ENCODE measurements at regions not wholly inside any gene's neighbourhood (a gene's known extent, or its start where the extent isn't known, plus 50 kb on each side); places are given as distances from the start of the nearest gene placed in this dataset.

GRCh38 chr18:30072609-30073385, 969.7 kb downstream of the DSC3 start:
- TF ChIP-seq CTCF (IDR thresholded peaks at IDR 0.05): no peak
- TF ChIP-seq ZFX (IDR thresholded peaks at IDR 0.05; ENCODE audit: borderline replicate concordance): no peak
- no peak overlapping the region for H3K27ac ChIP-seq

- no peak overlapping the region for H3K27ac ChIP-seq
- TF ChIP-seq CTCF (IDR thresholded peaks at IDR 0.05): no peak
These were observed 976.3 kb downstream of the DSC3 start for GRCh38 chr18:30066288-30066687.

- TF ChIP-seq CTCF (IDR thresholded peaks at IDR 0.05) (no peak), ZFX (IDR thresholded peaks at IDR 0.05; ENCODE audit: borderline replicate concordance) (no peak)
- H3K27ac ChIP-seq: no peak overlapping the region
These were observed 985.1 kb downstream of the DSC3 start for GRCh38 chr18:30057398-30057797.

- H3K27ac ChIP-seq: no peak overlapping the region
- TF ChIP-seq CTCF (IDR thresholded peaks at IDR 0.05): no peak
- no peak for TF ChIP-seq ZFX (IDR thresholded peaks at IDR 0.05; ENCODE audit: borderline replicate concordance)
These were observed 986.0 kb downstream of the DSC3 start for GRCh38 chr18:30056528-30056927.

- TF ChIP-seq ZFX (IDR thresholded peaks at IDR 0.05; ENCODE audit: borderline replicate concordance) (no peak), CTCF (IDR thresholded peaks at IDR 0.05) (no peak)
- H3K27ac ChIP-seq: no peak overlapping the region
These were observed 998.0 kb downstream of the DSC3 start for GRCh38 chr18:30044496-30044895.

- H3K27ac ChIP-seq: no peak overlapping the region
- no peak for TF ChIP-seq CTCF (IDR thresholded peaks at IDR 0.05)
- no peak for TF ChIP-seq ZFX (IDR thresholded peaks at IDR 0.05; ENCODE audit: borderline replicate concordance)
These were observed 1003.3 kb downstream of the DSC3 start for GRCh38 chr18:30039201-30039600.

- H3K27ac ChIP-seq: no peak overlapping the region
- no peak for TF ChIP-seq ZFX (IDR thresholded peaks at IDR 0.05; ENCODE audit: borderline replicate concordance)
- no peak for TF ChIP-seq CTCF (IDR thresholded peaks at IDR 0.05)
These were observed 1007.7 kb downstream of the DSC3 start for GRCh38 chr18:30034818-30035217.
